Left forelimb (tissue), 1 donor: ENCODE measurements at regions not wholly inside any gene's neighbourhood (a gene's known extent, or its start where the extent isn't known, plus 50 kb on each side); places are given as distances from the start of the nearest gene placed in this dataset.

Experiments used
- DNase-seq: peaks from one replicate; pipeline ENCODE4 v3.0.0-alpha.2; 2018; ENCODE audit warnings: low spot score

GRCh38 chr2:15092691-15093090 lies 460.2 kb downstream of the LRATD1 start:
- DNase-seq: no peak

DNA sequence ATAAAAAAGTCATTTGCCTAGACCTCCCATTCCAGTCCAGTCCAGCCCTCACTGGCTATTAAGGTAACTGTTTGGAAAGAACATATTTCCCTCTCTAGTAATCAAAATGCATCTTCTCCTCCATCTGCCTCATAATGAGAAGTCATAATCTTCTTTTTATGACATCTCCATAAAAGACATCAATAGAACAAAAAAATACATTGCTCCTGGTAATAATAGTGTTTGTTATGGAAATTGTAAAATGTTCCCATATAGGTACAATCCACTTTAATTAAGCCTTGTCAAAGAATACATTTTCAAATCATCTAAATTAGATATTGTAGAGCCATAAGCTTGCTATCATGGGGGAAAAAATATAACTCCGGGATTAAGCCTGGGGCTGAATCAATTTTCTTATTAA lies 461.6 kb downstream of the LRATD1 start:
- DNase-seq: no peak

GRCh38 chr2:15096873-15097272 lies 464.3 kb downstream of the NBAS start:
- DNase-seq: no peak

- DNase-seq: no peak
Observed at GRCh38 chr2:15107137-15107536, 454.0 kb downstream of the NBAS start.

DNA sequence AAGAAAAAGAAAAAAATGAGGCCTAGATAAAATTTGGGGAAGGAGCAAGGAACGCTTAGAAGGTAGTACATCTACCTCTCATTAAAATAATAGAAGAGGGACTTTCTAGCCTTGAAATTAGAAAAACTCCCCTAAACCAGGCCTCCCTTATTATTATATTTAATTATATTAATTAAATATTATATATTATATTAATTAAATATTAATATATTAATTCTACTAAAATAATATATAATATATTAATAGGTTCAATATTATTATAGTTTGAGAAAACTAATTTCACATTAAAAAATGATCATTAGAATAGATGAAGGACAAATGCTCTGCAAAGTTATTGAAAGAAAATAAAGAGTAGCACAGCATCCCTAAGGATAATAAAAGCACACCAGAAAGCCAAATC lies 449.4 kb downstream of the NBAS start:
- no peak for DNase-seq

GRCh38 chr2:15112216-15112615 lies 448.9 kb downstream of the NBAS start:
- no peak for DNase-seq

DNA sequence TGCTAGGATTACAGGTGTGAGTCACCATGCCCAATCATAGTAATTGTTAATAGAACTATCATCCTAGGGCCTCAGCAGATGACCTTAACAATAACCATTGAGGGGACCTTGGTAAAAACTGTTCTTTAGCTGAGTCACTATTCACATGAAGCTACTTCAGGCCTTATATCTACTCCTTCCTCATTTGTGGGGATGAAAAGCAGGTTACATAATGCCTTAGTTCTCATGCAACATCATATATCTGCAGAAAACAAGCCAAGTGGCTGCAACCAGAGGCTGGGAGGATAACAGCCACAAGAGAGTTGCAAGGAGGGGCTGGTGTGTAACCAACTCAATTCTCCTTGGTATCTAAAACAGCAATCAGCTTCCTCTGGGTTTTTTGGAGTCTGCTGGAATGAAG lies 445.4 kb downstream of the NBAS start:
- no peak for DNase-seq

- no peak for DNase-seq
Observed at GRCh38 chr2:15116830-15117229, 444.3 kb downstream of the NBAS start.
